ENCODE measurements at regions not wholly inside any gene's neighbourhood (a gene's known extent, or its start where the extent isn't known, plus 50 kb on each side); places are given as distances from the start of the nearest gene placed in this dataset.
"Not testable (repeated sequence)": the region's sequence is repeated elsewhere in the genome, so short reads cannot be mapped to it uniquely, and the experiment has no call there.

GRCh38 chr2:91519914-91520313 is 2828.4 kb downstream of the RPIA start:
- not testable (repeated sequence) for H3K27me3 ChIP-seq (ENCODE audit: control insufficient read depth in 3 of 3, insufficient read depth in 3 of 3, low read length in 2 of 3); H3K36me3 ChIP-seq (ENCODE audit: control insufficient read depth in 4 of 4, insufficient read depth in 4 of 4, low read length in 4 of 4); H3K4me1 ChIP-seq (ENCODE audit: control insufficient read depth in 5 of 5, insufficient read depth in 5 of 5, low read length in 5 of 5); ATAC-seq (ENCODE audit: insufficient read depth, low FRiP score); H3K4me3 ChIP-seq; DNase-seq; H3K9ac ChIP-seq (ENCODE audit: insufficient read depth in 1 of 2, low read length in 2 of 2); H3K9me3 ChIP-seq (ENCODE audit: control insufficient read depth in 4 of 4, insufficient read depth in 3 of 4, low read length in 3 of 4); H3K27ac ChIP-seq (ENCODE audit: low read depth in 1 of 2, low read length in 1 of 2)
- WGBS, 2 donors: 85 to 100% methylated on average over 1 to 3 of the region's 5 CpGs

- not testable (repeated sequence) for H3K4me1 ChIP-seq (ENCODE audit: control insufficient read depth in 5 of 5, insufficient read depth in 5 of 5, low read length in 5 of 5); ATAC-seq (ENCODE audit: insufficient read depth, low FRiP score); DNase-seq; H3K4me3 ChIP-seq; H3K27me3 ChIP-seq (ENCODE audit: control insufficient read depth in 3 of 3, insufficient read depth in 3 of 3, low read length in 2 of 3); H3K9me3 ChIP-seq (ENCODE audit: control insufficient read depth in 4 of 4, insufficient read depth in 3 of 4, low read length in 3 of 4); H3K36me3 ChIP-seq (ENCODE audit: control insufficient read depth in 4 of 4, insufficient read depth in 4 of 4, low read length in 4 of 4); H3K9ac ChIP-seq (ENCODE audit: insufficient read depth in 1 of 2, low read length in 2 of 2); H3K27ac ChIP-seq (ENCODE audit: low read depth in 1 of 2, low read length in 1 of 2)
- WGBS, 2 donors: 83 to 87% methylated on average over 3 of the region's 3 CpGs
Observed at GRCh38 chr2:91520523-91520922, 2829.1 kb downstream of the RPIA start.

DNA sequence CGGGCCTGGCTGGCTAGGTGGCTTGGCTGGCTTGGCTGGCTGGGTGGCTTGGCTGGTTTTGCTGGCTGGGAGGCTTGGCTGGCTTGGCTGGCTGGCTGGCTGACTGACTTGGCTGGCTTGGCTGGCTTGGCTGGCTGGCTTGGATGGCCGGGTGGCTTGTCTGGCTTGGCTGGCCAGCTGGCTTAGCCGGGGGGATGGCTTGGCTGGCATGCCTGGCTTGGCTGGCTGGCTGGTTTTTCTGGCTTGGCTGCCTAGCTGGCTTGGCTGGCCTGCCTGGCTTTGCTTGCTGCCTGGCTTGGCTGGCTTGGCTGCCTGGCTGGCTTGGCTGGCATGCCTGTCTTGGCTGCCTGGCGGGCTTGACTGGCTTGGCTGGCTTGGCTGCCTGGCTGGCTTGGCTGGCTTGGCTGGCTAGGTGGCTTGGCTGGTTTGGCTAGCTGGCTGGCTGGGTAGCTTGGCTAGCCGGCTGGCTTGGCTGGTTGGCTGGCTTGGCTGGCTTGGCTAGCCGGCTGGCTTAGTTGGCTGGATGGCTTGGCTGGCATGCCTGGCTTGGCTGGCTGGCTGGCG is 2829.6 kb downstream of the RPIA start:
- H3K9ac ChIP-seq (ENCODE audit: insufficient read depth in 1 of 2, low read length in 2 of 2); ATAC-seq (ENCODE audit: insufficient read depth, low FRiP score); H3K27me3 ChIP-seq (ENCODE audit: control insufficient read depth in 3 of 3, insufficient read depth in 3 of 3, low read length in 2 of 3); H3K27ac ChIP-seq (ENCODE audit: low read depth in 1 of 2, low read length in 1 of 2); H3K9me3 ChIP-seq (ENCODE audit: control insufficient read depth in 4 of 4, insufficient read depth in 3 of 4, low read length in 3 of 4); H3K4me3 ChIP-seq; DNase-seq; H3K36me3 ChIP-seq (ENCODE audit: control insufficient read depth in 4 of 4, insufficient read depth in 4 of 4, low read length in 4 of 4); H3K4me1 ChIP-seq (ENCODE audit: control insufficient read depth in 5 of 5, insufficient read depth in 5 of 5, low read length in 5 of 5): not testable (repeated sequence)
- 87 to 92% methylated on average over 1 to 4 of the region's 7 CpGs for WGBS, 2 donors

- not testable (repeated sequence) for H3K27me3 ChIP-seq (ENCODE audit: control insufficient read depth in 3 of 3, insufficient read depth in 3 of 3, low read length in 2 of 3); ATAC-seq (ENCODE audit: insufficient read depth, low FRiP score); H3K4me3 ChIP-seq; H3K27ac ChIP-seq (ENCODE audit: low read depth in 1 of 2, low read length in 1 of 2); H3K4me1 ChIP-seq (ENCODE audit: control insufficient read depth in 5 of 5, insufficient read depth in 5 of 5, low read length in 5 of 5); H3K9me3 ChIP-seq (ENCODE audit: control insufficient read depth in 4 of 4, insufficient read depth in 3 of 4, low read length in 3 of 4); H3K9ac ChIP-seq (ENCODE audit: insufficient read depth in 1 of 2, low read length in 2 of 2); DNase-seq; H3K36me3 ChIP-seq (ENCODE audit: control insufficient read depth in 4 of 4, insufficient read depth in 4 of 4, low read length in 4 of 4)
- WGBS, 2 donors: 88 to 89% methylated on average over 1 to 3 of the region's 4 CpGs
Observed at GRCh38 chr2:91521944-91522343, 2830.5 kb downstream of the RPIA start.

GRCh38 chr2:91522877-91523276 is 2831.4 kb downstream of the RPIA start:
- not testable (repeated sequence) for ATAC-seq (ENCODE audit: insufficient read depth, low FRiP score); H3K9me3 ChIP-seq (ENCODE audit: control insufficient read depth in 4 of 4, insufficient read depth in 3 of 4, low read length in 3 of 4); H3K36me3 ChIP-seq (ENCODE audit: control insufficient read depth in 4 of 4, insufficient read depth in 4 of 4, low read length in 4 of 4); H3K4me3 ChIP-seq; DNase-seq; H3K9ac ChIP-seq (ENCODE audit: insufficient read depth in 1 of 2, low read length in 2 of 2); H3K27me3 ChIP-seq (ENCODE audit: control insufficient read depth in 3 of 3, insufficient read depth in 3 of 3, low read length in 2 of 3); H3K27ac ChIP-seq (ENCODE audit: low read depth in 1 of 2, low read length in 1 of 2); H3K4me1 ChIP-seq (ENCODE audit: control insufficient read depth in 5 of 5, insufficient read depth in 5 of 5, low read length in 5 of 5)
- WGBS, 2 donors: 76 to 79% methylated on average over 1 of the region's 5 CpGs

- not testable (repeated sequence) for H3K4me1 ChIP-seq (ENCODE audit: control insufficient read depth in 5 of 5, insufficient read depth in 5 of 5, low read length in 5 of 5); ATAC-seq (ENCODE audit: insufficient read depth, low FRiP score); H3K27me3 ChIP-seq (ENCODE audit: control insufficient read depth in 3 of 3, insufficient read depth in 3 of 3, low read length in 2 of 3); H3K9ac ChIP-seq (ENCODE audit: insufficient read depth in 1 of 2, low read length in 2 of 2); DNase-seq; H3K4me3 ChIP-seq; H3K36me3 ChIP-seq (ENCODE audit: control insufficient read depth in 4 of 4, insufficient read depth in 4 of 4, low read length in 4 of 4); H3K27ac ChIP-seq (ENCODE audit: low read depth in 1 of 2, low read length in 1 of 2); H3K9me3 ChIP-seq (ENCODE audit: control insufficient read depth in 4 of 4, insufficient read depth in 3 of 4, low read length in 3 of 4)
- 89 to 96% methylated on average over 3 of the region's 3 CpGs for WGBS, 2 donors
Observed at GRCh38 chr2:91523751-91524150, 2832.3 kb downstream of the RPIA start.

DNA sequence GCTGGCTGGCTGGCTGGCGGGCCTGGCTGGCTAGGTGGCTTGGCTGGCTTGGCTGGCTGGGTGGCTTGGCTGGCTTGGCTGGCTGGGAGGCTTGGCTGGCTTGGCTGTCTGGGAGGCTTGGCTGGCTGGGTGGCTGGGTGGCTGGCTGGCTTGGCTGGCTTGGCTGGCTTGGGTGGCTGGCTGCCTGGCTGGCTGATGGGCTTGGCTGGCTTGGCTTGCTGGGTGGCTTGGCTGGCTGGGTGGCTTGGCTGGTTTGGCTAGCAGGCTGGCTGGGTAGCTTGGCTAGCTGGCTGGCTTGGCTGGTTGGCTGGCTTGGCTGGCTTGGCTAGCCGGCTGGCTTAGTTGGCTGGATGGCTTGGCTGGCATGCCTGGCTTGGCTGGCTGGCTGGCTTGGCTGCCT is 2834.1 kb downstream of the RPIA start:
- DNase-seq: not testable (repeated sequence)

GRCh38 chr2:91526083-91526482 is 2834.6 kb downstream of the RPIA start:
- not testable (repeated sequence) for H3K4me1 ChIP-seq (ENCODE audit: control insufficient read depth in 5 of 5, insufficient read depth in 5 of 5, low read length in 5 of 5); H3K27me3 ChIP-seq (ENCODE audit: control insufficient read depth in 3 of 3, insufficient read depth in 3 of 3, low read length in 2 of 3); H3K27ac ChIP-seq (ENCODE audit: low read depth in 1 of 2, low read length in 1 of 2); H3K9me3 ChIP-seq (ENCODE audit: control insufficient read depth in 4 of 4, insufficient read depth in 3 of 4, low read length in 3 of 4); H3K36me3 ChIP-seq (ENCODE audit: control insufficient read depth in 4 of 4, insufficient read depth in 4 of 4, low read length in 4 of 4); DNase-seq; ATAC-seq (ENCODE audit: insufficient read depth, low FRiP score); H3K9ac ChIP-seq (ENCODE audit: insufficient read depth in 1 of 2, low read length in 2 of 2); H3K4me3 ChIP-seq
- WGBS, 2 donors: 80 to 95% methylated on average over 2 to 3 of the region's 5 CpGs

More for the DNA sequence above, 2834.1 kb downstream of the RPIA start:
- not testable (repeated sequence) for H3K27ac ChIP-seq (ENCODE audit: low read depth in 1 of 2, low read length in 1 of 2); H3K4me1 ChIP-seq (ENCODE audit: control insufficient read depth in 5 of 5, insufficient read depth in 5 of 5, low read length in 5 of 5); H3K9ac ChIP-seq (ENCODE audit: insufficient read depth in 1 of 2, low read length in 2 of 2); H3K4me3 ChIP-seq; H3K36me3 ChIP-seq (ENCODE audit: control insufficient read depth in 4 of 4, insufficient read depth in 4 of 4, low read length in 4 of 4); ATAC-seq (ENCODE audit: insufficient read depth, low FRiP score); H3K9me3 ChIP-seq (ENCODE audit: control insufficient read depth in 4 of 4, insufficient read depth in 3 of 4, low read length in 3 of 4); H3K27me3 ChIP-seq (ENCODE audit: control insufficient read depth in 3 of 3, insufficient read depth in 3 of 3, low read length in 2 of 3)
- 100% methylated on average over 1 of the region's 2 CpGs; no CpG with 5 or more reads in 1 of the 2 donors for WGBS, 2 donors
